KOPT-K1 (cell line): ENCODE measurements at regions not wholly inside any gene's neighbourhood (a gene's known extent, or its start where the extent isn't known, plus 50 kb on each side); places are given as distances from the start of the nearest gene placed in this dataset.

Source experiments
- H3K27ac ChIP-seq: fragments of 200-600 bp; sonication (generic); 2 replicates; pipeline ENCODE4 v1.5.1; 2016; ENCODE audit warnings: antibody characterized with exemption, mild to moderate bottlenecking, low read depth, low read length; ENCODE audit not compliant: poor library complexity, severe bottlenecking
- H3K36me3 ChIP-seq: fragments of 200-600 bp; sonication (generic); 2 replicates; pipeline ENCODE4 v1.5.1; 2017; ENCODE audit warnings: antibody characterized with exemption, mild to moderate bottlenecking, low read length, moderate library complexity; ENCODE audit not compliant: insufficient read depth
- H3K9me3 ChIP-seq: fragments of 200-600 bp; sonication (generic); 2 replicates; pipeline ENCODE4 v1.5.1; 2017; ENCODE audit warnings: antibody characterized with exemption, low read length, mild to moderate bottlenecking; ENCODE audit not compliant: insufficient read depth, poor library complexity, severe bottlenecking

DNA sequence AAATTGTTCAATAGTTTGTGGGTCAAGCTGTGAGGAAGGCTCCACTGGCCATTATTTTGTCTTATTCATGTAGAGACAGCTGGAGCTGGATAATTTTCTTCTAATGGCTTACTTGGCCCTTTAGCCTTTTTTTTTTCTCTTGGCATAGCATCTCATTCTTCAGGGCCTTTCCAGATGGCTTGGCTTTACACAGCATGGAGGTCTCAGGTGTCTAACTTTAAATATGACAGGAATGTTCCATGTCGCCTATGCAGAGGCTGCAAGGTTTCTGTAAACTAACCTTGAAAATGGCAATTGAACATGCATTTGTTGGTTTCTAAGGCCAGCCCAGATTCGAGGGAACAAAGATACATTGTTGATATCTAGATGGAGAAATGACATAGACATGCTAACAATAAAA, 247.9 kb upstream of the CNTN5 start:
- Histone ChIP-seq H3K27ac (no peak overlapping the region), H3K36me3 (no peaks in the 10 kb centered on the region), H3K9me3 (no peaks in the 10 kb centered on the region)

DNA sequence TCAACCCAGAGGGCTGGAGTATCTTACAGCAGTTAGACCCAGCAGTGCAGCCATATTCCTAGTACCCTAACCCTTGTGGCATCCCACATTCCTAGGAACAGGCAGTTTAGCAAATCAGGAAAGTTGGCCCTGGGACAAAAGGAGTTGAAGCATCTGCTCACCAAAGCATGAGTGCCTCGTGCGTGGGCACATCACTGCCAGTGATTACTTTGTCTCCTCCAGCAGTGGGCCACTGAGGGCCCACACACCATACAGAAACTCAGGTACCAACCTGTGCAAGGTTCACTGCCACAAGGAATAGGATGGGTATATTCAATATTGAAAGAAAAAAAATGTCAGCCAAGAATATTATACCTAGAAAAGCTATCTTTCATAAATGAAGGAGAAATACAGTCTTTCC, 227.5 kb upstream of the CNTN5 start:
- Histone ChIP-seq H3K36me3 (no peaks in the 10 kb centered on the region), H3K27ac (no peak overlapping the region), H3K9me3 (no peaks in the 10 kb centered on the region)

DNA sequence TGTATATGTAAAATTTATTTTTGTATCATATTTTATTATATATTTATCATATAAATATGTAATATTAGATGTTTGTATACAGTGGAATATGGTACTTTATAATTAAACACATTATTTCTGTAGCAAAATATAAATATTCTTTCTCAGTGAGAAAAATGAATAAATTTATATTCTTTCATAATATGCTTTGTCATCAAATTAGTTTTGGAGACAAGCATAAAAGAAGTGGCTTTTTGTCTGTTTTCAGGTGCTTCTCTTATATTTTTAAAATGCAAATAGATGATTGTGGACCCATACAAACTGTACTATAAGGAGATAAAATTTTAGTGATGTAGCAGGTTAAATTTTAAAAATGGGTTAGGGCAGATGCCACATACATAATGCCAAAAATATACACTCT, 222.4 kb upstream of the CNTN5 start:
- H3K27ac ChIP-seq, result no peak overlapping the region
- no peaks in the 10 kb centered on the region for H3K9me3 ChIP-seq
- no peaks in the 10 kb centered on the region for H3K36me3 ChIP-seq

DNA sequence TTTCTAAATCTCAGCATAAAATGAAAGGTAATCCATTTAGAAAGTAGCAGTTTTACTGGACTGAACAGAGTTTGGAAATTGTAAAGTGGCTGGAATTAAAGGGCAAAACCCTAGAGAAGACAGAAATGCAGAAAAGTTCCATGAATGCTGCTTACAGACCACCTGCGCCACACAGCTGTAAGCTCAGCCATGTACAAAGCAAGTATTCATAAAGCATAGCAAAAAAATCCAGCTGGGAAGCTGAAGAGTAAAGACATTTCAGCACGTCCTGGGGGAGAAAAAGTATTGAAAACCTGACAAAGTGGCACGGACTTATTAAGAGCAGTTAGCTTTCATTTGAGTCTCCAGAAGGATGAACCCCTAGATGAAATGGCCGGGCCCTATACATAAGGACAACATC, 220.1 kb upstream of the CNTN5 start:
- no peaks in the 10 kb centered on the region for H3K9me3 ChIP-seq
- H3K27ac ChIP-seq, result no peak overlapping the region
- no peaks in the 10 kb centered on the region for H3K36me3 ChIP-seq

DNA sequence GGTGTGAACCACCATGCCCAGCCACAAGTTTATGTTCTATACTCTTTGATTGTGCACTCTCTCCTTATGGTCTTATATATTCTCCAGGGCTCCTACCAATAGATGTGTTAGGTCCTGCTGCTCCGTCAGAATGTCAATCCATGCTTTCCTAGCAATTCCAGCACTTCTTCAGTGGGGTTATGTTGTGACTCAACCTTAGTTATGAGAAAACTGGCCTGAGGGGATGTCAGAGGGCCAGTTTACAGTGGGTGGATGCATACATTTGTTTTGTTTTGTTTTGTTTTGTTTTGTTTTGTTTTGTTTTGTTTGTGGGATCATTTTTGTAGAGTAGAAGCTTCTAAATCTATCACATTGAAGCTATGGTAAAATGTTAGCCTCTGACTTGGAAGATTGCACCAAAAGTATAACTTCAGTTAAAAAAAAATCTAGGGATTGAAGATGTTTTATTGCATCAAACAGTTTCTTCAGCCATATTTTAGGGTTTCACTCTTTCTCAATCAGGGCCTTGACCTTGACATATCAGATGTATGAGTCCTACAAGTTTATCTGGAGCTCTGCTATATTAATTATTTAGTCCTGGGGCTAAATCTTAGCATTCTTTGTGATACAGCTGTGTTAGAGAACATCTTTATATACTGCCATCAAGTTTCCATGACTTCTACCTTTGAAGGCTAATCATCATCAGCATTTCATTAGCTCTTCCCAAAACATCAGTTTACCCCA, 191.6 kb upstream of the CNTN5 start:
- Histone ChIP-seq H3K9me3 (no peaks in the 10 kb centered on the region), H3K36me3 (no peaks in the 10 kb centered on the region), H3K27ac (no peak overlapping the region)

DNA sequence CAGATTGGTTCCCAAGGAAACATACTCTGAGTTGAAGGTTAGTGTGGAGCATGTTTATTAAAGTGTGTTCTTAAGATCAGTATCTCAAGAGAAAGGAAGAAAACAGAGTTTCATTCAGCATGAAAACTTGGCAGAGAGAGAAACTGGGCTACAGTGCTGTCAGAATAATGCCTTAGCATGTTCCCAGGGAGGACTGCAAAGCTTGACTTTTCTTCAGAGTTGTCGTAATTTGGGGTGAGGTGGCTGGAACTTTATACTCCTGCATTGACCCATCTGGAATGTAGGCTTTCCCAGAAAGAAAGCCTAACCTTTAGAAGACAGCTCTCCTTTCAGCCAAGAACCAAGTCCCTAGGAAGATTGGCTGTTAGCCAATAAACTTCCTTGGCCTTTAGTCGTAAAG, 190.8 kb upstream of the CNTN5 start:
- H3K36me3 ChIP-seq, result no peaks in the 10 kb centered on the region
- H3K9me3 ChIP-seq, result no peaks in the 10 kb centered on the region
- H3K27ac ChIP-seq, result no peak overlapping the region

DNA sequence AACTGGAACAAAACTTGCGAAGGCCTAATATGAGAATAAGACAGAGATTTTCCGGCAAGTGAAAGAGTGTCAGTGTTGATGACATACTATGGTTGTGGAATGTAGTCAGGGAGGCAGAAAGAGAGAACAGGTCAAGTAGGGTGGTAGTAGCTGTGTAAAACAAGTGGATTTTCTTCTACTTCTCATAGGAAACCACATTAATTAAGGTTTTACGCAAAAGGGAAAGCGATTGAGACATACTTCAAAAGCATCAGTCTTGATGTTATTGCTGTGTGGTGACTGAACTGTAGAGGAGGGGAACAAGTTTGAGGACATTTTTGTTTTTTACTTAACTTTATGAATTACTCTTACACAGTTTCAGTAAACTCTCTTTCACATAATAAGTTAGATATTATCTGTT, 186.0 kb upstream of the CNTN5 start:
- H3K36me3 ChIP-seq, result no peaks in the 10 kb centered on the region
- H3K9me3 ChIP-seq, result no peaks in the 10 kb centered on the region
- no peak overlapping the region for H3K27ac ChIP-seq

DNA sequence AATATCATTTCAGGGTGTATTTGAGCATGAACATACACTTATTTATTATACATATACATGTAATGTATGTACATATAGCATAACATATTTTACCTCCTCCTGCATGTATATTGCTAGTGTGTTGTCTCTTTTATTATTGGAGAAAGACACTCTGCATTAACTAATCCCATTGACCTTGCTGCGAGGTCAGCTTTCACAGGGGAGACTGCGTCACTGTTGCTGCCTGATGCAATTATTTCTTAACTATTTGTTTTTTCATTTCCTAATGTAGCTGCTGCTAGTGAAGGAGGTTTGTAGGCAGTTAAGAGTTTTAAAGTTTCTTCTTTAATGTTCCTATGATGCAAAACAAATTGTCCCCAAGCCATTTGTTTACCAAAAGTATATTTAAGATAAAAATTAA, 185.4 kb upstream of the CNTN5 start:
- Histone ChIP-seq H3K27ac (no peak overlapping the region), H3K36me3 (no peaks in the 10 kb centered on the region), H3K9me3 (no peaks in the 10 kb centered on the region)

DNA sequence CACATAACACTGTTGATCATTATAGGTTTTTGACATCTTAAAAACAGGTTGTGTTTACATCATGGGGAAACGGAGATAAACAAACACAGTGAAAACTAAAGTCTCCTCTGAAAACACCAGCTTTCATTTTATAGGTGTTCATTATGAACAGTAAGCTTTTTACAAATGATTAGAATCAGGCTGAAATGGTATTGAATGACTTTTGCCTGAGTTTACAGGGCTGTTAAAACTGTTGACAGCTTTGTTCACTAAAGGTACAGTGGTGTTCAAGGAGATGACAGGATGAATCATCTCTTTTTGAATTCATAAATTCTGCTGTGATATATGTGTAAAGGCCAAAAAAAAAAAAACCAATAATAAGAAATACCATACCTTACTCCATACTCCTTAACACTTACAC, 184.6 kb upstream of the CNTN5 start:
- H3K36me3 ChIP-seq, result no peaks in the 10 kb centered on the region

DNA sequence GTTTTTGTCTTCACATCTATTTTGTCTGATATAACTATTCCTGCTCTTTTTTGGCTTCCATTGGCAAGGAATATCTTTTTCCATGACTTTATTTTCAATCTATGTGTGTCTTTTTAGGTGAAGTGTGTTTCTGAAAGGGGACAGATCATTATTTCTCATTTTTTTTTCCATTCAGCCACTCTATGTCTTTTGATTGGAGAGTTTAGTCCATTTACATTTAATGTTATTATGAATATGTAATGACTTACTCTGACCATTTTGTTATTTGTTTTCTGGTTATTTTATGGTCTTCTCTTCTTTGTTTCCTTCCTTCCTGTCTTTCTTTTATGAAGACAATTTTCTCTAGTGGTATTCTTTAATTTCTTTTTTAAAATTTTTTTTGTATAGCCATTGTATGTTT, 178.6 kb upstream of the CNTN5 start:
- Histone ChIP-seq H3K27ac (no peak overlapping the region), H3K9me3 (no peaks in the 10 kb centered on the region), H3K36me3 (no peaks in the 10 kb centered on the region)

More for the DNA sequence above, 184.6 kb upstream of the CNTN5 start:
- no peak overlapping the region for H3K27ac ChIP-seq
- H3K9me3 ChIP-seq, result no peaks in the 10 kb centered on the region

DNA sequence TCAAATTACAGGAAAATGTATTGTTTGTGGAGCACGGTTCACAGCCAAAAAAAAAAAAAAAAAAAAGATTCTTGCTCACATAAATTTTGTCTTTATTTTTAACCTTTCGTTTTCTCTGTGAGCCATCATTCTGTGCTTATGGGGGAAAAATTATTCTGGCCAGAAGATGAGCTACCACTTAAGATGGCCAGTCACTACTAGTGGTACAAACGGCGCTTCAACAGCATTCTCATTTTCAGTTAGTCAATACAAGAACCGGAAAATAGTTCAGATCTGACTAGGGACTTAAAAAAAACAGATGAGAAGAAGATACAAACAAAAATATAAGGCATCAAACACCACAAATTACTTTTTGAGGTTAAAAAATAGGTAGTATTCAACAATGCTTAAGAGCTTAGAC, 158.6 kb upstream of the CNTN5 start:
- H3K36me3 ChIP-seq, result no peaks in the 10 kb centered on the region

DNA sequence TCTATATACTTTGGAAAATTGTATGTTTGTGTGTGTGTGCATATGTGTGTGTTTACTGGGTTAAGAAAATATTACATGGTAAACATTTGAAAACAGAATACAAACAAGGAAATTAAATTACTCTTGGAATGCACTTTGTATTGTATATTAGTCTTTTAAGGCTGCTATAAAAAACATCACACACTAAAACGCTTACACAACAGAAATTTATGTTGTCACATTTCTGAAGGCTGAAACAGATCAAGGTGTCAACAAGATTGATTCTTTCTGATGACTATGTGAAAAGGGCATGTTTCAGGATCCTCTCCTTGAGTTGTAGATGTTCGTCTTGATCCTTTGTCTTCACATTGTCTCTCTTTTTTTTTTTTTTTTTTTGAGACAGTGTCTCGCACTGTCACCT, 149.1 kb upstream of the CNTN5 start:
- no peaks in the 10 kb centered on the region for H3K9me3 ChIP-seq
- no peak overlapping the region for H3K27ac ChIP-seq
- H3K36me3 ChIP-seq, result no peaks in the 10 kb centered on the region

More for the DNA sequence above, 158.6 kb upstream of the CNTN5 start:
- no peaks in the 10 kb centered on the region for H3K9me3 ChIP-seq
- H3K27ac ChIP-seq, result no peak overlapping the region

DNA sequence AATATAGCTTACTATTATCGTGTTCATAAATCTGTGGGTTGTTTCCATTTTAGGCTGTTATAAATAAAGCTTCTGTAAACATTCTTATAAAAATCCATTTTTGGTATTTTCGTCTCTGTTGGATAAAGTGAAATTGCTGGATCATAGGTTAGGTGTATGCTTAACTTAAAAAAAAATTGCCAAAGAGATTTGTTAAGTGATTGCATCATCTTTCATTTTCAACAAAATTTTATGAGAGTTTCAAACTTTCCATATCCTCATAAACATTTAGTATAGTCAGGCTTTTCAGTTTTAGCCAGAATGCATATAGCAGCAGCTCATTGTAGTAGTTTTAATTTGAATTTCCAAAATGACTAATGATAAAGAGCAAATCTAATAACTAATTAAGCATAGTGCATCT, 146.7 kb upstream of the CNTN5 start:
- Histone ChIP-seq H3K36me3 (no peaks in the 10 kb centered on the region), H3K9me3 (no peaks in the 10 kb centered on the region), H3K27ac (no peak overlapping the region)

DNA sequence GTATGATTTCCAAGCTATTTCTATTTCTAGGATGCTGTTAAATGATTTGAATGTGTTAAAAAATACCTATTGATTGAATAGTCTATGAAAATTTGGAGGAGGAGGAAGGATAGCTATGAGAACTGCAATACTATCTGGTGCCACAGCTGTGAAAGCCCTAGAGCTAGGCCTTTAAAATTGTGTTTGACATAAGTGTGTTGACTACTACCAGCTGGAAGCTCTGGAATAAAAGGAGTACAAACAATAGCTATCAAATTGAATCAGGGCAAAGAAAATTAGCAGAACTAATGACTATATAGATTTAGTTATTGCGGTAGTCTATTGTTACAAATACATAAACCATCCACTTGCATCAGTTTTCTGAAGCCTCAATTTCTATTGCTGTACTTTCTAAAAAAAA, 124.8 kb upstream of the CNTN5 start:
- Histone ChIP-seq H3K9me3 (no peaks in the 10 kb centered on the region), H3K36me3 (no peaks in the 10 kb centered on the region)

DNA sequence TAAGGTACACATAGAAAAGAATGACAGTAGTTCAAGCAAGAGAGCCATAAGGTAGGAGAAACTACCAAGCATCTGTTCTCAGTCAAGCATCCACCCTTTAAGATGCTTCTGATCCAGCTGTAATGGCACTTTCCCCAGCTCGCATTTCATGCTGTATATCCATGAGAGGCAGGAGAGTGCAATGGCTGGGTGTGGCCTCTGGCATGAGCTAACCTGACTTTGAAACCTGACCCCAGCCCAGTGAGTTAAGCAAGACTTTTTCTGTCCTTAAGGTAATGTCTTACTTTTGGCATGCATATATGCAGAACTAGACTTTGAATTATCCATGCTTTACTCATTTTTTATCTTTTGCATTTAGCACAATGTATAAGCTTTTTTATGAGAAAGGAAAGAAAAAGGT, 79.8 kb upstream of the CNTN5 start:
- Histone ChIP-seq H3K9me3 (no peaks in the 10 kb centered on the region), H3K36me3 (no peaks in the 10 kb centered on the region), H3K27ac (no peak overlapping the region)

More for the DNA sequence above, 124.8 kb upstream of the CNTN5 start:
- no peak overlapping the region for H3K27ac ChIP-seq

DNA sequence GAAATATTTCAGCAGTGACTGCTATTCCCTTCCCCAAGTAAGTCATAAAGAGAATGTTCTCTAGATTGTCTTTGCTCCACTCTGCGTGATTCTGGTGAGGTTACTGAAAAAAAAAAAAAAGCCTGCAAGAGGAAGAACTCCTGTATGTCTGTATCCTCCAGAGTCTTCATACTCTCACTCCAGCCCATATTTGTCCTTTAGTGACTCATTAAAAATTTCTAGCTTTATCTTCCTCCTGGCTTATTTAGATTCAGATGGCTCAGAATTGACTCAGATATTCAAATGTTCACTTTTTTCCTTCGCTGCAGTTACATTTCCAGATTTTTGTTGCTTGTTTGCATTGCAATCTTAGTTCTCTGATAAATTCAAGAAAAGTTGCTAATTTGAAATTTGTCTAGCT, 76.3 kb upstream of the CNTN5 start:
- H3K9me3 ChIP-seq, result no peaks in the 10 kb centered on the region
- H3K27ac ChIP-seq, result no peak overlapping the region
- H3K36me3 ChIP-seq, result no peaks in the 10 kb centered on the region
